GM21825 (cell line): ENCODE measurements at regions not wholly inside any gene's neighbourhood (a gene's known extent, or its start where the extent isn't known, plus 50 kb on each side); places are given as distances from the start of the nearest gene placed in this dataset.
"Not testable (repeated sequence)": the region's sequence is repeated elsewhere in the genome, so short reads cannot be mapped to it uniquely, and the experiment has no call there.

ENCODE experiments used
- ATAC-seq: cut with Tn5 transposase; IDR thresholded peaks from one replicate; pipeline ENCODE4 v1.9.1; 2021; ENCODE audit warnings: mild to moderate bottlenecking, moderate library complexity; ENCODE audit not compliant: unreplicated experiment

GRCh38 chr4:27343411-27343810 lies 482.8 kb downstream of the STIM2 start:
- no peak for ATAC-seq

- ATAC-seq: no peak
These were observed 489.5 kb downstream of the STIM2 start for GRCh38 chr4:27350161-27350560.

- no peak for ATAC-seq
These were observed 496.6 kb downstream of the STIM2 start for GRCh38 chr4:27357283-27357682.

- no peak for ATAC-seq
These were observed 497.6 kb downstream of the STIM2 start for GRCh38 chr4:27358269-27358668.

- no peak for ATAC-seq
These were observed 499.5 kb downstream of the STIM2 start for GRCh38 chr4:27360131-27360530.

GRCh38 chr4:27360790-27361267 lies 500.2 kb downstream of the STIM2 start:
- ATAC-seq: no peak

GRCh38 chr4:27364509-27364908 lies 503.9 kb downstream of the STIM2 start:
- ATAC-seq: no peak

- no peak for ATAC-seq
These were observed 505.6 kb downstream of the STIM2 start for GRCh38 chr4:27366104-27366823.

GRCh38 chr4:27368781-27369180 lies 508.1 kb downstream of the STIM2 start:
- no peak for ATAC-seq

- no peak for ATAC-seq
These were observed 521.2 kb downstream of the STIM2 start for GRCh38 chr4:27381815-27382214.

GRCh38 chr4:27387711-27388110 lies 527.1 kb downstream of the STIM2 start:
- ATAC-seq: no peak

GRCh38 chr4:27397886-27398285 lies 537.2 kb downstream of the STIM2 start:
- no peak for ATAC-seq

- no peak for ATAC-seq
These were observed 538.1 kb downstream of the STIM2 start for GRCh38 chr4:27398631-27399310.

- ATAC-seq: no peak
These were observed 547.0 kb downstream of the STIM2 start for GRCh38 chr4:27407616-27408015.

GRCh38 chr4:27412613-27413012 lies 552.0 kb downstream of the STIM2 start:
- no peak for ATAC-seq

- no peak for ATAC-seq
These were observed 554.5 kb downstream of the STIM2 start for GRCh38 chr4:27414887-27415731.

- ATAC-seq: no peak
These were observed 568.0 kb downstream of the STIM2 start for GRCh38 chr4:27428661-27429060.

GRCh38 chr4:27429364-27429871 lies 568.8 kb downstream of the STIM2 start:
- ATAC-seq: no peak

GRCh38 chr4:27442146-27442545 lies 581.5 kb downstream of the STIM2 start:
- ATAC-seq: no peak

- not testable (repeated sequence) for ATAC-seq
These were observed 582.0 kb downstream of the STIM2 start for GRCh38 chr4:27442661-27443060.

- ATAC-seq: no peak
These were observed 603.2 kb downstream of the STIM2 start for GRCh38 chr4:27463816-27464215.
